ENCODE measurements at regions not wholly inside any gene's neighbourhood (a gene's known extent, or its start where the extent isn't known, plus 50 kb on each side); places are given as distances from the start of the nearest gene placed in this dataset.

DNA sequence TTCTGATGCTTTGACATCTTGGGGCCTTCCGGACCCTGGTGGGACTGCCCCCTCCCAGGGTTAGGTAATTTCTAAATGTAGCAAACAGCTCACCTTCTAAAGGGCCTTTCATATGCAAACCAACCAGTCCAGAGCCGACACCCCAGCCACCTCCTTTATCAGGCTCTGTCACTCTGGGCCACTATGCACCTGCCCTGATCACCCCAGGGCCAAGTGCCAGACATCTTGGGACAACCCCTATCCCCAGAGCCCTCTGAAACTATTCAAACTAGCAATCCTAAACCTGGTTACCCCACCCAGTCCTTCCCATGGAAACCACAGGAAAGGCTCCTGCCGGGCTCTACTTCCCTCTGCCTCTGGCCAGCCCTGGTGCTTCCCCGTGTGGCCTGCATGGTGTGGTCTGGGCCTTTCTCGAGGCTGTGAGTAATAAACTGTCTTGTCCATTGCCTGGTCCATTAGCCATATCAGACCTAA is 91.2 kb upstream of the TNRC6C start:
- TF ChIP-seq EZH2 (IDR thresholded peaks at IDR 0.05; ENCODE audit: low read depth): no peak
- TF ChIP-seq, protein P1, sequence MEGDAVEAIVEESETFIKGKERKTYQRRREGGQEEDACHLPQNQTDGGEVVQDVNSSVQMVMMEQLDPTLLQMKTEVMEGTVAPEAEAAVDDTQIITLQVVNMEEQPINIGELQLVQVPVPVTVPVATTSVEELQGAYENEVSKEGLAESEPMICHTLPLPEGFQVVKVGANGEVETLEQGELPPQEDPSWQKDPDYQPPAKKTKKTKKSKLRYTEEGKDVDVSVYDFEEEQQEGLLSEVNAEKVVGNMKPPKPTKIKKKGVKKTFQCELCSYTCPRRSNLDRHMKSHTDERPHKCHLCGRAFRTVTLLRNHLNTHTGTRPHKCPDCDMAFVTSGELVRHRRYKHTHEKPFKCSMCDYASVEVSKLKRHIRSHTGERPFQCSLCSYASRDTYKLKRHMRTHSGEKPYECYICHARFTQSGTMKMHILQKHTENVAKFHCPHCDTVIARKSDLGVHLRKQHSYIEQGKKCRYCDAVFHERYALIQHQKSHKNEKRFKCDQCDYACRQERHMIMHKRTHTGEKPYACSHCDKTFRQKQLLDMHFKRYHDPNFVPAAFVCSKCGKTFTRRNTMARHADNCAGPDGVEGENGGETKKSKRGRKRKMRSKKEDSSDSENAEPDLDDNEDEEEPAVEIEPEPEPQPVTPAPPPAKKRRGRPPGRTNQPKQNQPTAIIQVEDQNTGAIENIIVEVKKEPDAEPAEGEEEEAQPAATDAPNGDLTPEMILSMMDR (conservative IDR thresholded peaks at IDR 0.05): no peak
